COR-L47 (cell line): ENCODE measurements at regions not wholly inside any gene's neighbourhood (a gene's known extent, or its start where the extent isn't known, plus 50 kb on each side); places are given as distances from the start of the nearest gene placed in this dataset.
"Not testable (repeated sequence)": the region's sequence is repeated elsewhere in the genome, so short reads cannot be mapped to it uniquely, and the experiment has no call there.

ENCODE experiments used
- DNase-seq: peaks from one replicate; lab custom pipeline; 2025; lab: John Stamatoyannopoulos, UW

DNA sequence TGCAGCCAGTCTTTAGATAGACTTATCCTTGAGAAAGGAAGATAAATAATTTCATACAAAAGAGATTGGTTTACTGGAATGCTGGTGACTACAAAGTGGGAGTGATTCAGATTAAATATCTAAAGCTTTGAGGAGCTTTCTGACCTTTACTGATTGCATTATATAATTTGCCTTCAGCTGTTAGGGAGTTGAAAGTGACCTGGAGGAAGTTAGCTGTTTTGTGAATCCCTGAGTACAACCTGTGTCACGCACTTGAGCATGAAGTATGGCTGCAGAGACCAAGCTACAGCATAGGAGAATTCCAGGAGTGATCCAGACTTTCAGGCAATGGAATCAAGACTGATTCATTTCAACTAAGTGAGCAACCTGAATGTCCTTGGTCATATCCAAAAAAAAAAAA is 1848.3 kb upstream of the RAG2 start:
- no peak for DNase-seq

DNA sequence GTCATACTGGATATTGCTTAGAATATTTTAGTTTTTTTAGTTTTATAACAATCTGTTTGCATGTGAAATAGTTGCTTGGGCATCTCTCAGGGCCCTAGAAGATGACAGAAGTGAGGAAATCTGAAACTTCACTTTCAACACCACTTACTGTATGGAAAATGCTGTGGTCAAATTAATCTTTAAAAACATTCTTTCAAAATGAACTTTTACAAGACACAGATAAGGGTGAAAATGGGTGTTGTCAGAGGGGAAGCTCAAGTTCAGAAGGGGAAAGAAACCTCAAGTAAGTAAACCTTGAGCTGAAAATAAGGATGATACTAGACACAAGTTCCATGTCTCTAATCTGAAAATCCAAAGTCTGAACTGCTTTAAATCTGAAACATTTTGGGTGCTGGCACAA is 1840.1 kb upstream of the RAG2 start:
- DNase-seq: no peak

DNA sequence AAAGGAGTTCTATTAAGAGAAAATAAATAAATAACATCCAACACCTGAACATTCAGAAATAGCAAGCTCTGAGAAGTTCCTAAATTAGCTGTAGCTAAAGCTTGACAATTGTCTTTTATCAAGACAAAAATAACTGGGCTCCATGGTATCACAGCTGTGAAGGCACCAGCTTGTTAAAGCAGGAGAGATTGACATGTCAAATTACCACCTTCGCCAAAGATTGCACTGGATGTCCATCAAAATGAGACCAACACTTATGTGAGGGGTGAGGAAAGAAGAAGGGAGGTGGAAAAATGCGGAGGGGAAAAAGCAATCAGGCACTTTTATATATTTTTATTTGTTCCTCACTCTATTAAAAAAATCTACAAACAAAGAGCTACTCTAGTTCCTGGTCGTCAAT is 1827.5 kb upstream of the RAG2 start:
- DNase-seq: no peak

DNA sequence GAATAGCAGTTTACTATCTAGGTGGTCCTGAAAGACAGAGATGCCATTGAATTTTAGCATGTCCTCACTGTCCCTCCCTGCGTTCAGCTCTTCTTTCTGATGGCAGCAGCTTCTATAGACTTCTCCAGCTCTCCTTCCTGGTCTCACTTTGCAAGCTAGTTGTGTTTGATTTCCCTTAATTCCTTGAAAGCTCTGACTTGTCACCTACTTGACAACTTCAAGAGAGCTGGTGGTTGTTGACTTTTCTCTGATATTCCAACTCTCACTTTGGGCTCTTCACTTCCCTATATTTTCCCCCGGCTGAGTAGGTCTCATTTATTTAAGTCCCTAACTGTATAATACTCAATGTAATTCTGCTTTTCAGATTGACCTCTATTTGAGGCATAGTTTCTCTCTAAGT is 1825.0 kb upstream of the RAG2 start:
- DNase-seq: no peak

DNA sequence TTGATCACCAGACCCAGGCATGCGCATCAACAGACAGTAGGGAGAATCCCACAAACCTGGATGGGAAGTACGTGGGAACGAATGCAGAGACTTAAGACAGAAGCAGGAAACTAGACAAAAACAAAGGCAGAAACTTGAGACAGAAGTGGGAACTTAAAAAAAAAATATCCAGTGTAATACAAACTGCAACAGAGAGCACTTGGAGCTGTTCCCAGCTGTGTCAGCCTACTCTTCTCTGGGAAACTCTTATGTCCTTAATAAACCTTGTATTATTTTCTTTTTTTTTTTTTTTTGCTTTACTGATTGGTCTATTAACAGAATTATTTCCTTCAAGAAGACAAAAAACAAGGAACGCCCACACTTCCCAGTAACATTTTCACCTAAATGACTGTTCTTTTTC is 1818.1 kb upstream of the RAG2 start:
- no peak for DNase-seq

DNA sequence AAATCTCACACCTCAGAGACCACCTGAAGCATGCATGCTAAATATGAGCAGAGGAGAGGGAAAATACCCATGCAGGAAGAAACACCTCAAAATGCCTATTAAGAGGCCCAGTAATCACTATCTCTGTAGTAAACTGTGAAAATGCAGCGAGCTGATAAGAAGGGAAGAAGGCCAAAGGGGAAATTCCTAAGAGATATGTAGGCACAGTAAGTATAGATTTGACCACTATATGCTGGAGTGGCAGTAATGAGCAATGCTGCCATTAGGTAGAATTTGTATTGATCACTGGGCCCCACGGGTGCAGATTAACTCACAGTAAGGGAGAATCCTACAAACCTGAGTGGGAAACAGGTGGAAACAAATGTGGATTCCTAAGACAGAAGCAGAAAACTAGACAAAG is 1813.1 kb upstream of the RAG2 start:
- DNase-seq: no peak

DNA sequence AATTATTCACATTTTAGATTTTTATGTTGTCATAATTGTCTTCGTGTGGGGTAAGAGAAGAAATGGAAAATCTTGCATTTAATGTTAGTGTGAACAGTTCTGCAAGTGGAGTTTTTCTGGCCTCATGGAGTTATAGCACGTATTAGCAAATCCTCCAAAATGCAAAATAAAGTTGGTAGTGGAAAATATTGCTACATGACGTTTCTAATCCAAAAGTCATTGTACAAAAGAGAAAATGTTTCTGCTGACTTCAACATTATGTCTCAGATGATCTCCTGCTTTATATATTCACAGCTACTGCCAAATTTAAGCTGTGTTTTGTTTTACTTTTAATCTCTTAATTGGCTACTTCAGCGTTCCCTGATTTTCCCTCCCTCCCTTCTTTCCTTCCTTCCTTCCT is 1804.0 kb upstream of the RAG2 start:
- DNase-seq: no peak

DNA sequence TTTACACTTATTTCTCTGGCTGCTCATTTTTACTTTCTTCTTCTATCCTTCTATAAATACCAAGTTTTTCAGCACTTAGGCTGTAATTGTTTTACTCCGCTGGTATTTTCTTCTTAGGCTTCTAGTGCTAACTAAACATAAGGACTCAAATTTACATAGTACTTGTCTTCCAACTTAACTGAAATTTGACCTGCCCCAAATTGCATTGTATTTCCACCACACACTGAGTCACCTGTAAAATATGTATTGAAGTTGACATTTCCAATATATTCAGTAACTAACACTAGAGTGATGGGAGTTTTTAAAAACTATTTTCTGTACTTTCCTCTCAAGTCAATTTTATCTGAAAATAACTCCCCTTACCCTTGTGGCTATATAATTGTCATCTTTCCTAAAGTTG is 1794.1 kb upstream of the RAG2 start:
- DNase-seq: no peak

DNA sequence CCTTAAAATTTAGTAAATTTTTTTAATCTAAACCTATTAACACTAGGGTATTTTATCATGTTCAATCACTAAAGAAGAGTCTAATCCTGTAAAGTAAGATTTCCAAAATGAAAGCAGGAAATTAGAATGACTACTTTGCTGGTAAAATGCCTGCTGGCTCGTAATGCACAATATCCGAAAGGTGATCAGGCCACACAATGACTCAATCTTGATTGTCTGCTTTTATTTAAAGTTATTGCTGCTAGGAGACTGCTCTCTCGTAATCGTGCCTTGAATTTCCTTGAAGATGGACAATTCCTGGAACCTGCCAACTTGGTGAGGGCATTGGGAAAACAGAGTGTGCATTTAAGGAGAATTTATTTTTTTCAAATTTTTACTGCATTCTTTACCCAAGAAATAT is 1786.5 kb upstream of the RAG2 start:
- no peak for DNase-seq

DNA sequence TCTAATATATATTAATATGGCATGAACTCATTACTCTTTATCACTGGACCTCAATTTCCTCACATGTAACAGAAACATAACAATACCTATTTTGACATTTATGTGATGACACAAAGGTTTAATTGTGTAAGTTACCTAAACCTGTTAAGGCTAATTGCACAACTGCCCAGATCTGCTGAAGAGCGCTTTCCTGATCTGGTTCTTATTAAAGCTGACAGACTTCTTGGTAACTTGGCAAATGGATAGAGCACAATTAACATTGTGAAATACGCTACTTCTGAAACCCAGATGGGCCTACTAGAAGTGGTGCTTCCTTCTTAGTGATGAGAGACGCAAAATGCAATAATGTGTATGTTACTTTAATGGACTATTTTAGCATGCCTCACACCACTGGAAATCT is 1767.2 kb upstream of the RAG2 start:
- DNase-seq: no peak

DNA sequence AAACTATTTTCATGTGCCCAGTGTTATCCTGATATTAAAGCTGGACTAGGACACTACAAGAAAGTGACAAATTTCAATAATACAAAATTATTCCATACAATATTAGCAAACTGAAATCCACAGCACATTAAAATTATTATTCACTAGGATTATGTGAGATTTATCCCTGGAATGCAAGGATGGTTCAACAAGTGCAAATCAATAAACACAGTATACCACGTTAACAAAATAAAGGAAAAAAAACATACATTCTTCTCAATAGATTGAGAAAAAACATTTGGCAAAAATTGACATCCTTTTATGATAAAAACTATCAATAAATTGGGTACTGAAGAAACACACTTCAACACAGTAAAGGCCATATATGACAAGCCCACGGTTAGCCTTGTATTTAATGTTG is 1758.2 kb upstream of the RAG2 start:
- DNase-seq: no peak

DNA sequence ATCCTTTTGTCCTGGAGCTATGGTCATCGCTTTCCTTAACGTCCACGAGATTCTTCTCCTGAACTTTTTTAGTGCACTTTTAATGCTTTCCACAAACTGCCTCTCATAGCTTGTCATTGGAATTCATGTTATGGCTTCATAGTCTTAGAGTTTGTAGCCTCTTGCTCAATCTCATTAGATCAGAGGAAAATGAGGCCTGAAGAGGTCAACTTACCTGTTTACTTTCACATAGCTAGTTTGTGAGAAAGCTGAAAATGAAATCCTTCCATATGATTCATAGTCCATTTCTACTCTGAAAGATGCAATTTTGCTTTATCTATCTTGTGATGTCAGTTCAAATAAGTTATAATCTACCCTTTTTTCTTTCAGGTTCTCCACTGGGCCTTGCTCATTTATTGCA is 1747.2 kb upstream of the RAG2 start:
- no peak for DNase-seq

DNA sequence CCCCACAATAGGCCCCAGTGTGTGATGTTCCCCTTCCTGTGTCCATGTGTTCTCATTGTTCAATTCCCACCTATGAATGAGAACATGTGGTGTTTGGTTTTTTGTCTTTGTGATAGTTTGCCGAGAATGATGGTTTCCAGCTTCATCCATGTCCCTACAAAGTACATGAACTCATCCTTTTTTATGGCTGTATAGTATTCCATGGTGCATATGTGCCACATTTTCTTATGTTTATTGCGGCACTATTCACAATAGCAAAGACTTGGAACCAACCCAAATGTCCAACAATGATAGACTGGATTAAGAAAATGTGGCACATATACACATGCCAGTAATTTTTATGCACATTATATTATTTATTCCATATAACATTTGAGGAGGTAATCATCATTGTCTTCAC is 1743.6 kb upstream of the RAG2 start:
- DNase-seq: not testable (repeated sequence)

DNA sequence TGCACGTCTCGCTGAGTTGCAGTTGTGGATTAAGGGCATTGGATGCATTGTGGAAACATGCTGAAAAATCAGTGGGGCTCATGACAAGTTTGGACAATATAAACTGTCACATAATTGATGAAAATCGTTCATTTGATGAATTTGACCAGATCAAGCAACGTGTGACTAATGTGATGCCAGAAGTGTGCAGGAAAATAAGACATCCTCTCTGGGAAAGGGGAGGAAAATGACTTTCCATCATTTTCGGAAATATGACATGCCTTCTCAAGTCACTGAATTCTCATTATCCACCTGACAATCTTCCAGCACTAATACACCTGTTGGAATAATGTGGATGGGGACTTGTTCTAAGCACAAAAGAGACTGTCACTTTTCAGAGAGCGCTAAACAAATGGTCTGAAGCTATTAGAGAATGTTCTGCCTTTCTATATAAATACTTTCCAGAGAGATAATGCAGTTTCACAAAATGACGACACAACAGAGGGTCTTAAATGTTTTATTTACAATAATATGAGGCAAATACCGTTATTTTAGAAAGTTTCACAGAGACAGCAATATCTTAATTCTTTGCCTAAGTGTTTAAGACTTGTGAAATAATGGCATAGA is 1741.9 kb upstream of the RAG2 start:
- DNase-seq: no peak

DNA sequence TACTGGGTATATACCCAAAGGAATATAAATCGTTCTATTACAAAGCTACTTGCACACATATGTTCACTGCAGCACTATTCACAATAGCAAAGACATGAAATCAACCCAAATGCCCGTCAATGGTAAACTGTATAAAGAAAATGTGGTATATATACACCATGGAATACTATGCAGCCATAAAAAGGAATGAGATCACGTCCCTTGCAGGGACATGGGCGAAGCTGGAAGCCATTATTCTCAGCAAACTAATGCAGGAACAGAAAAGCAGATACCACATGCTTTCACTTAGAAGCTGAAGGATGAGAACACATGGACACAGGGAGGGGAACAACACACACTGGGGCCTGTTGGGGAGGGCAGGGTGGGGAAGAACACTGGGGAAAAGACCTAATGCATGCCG is 1740.0 kb upstream of the RAG2 start:
- not testable (repeated sequence) for DNase-seq

DNA sequence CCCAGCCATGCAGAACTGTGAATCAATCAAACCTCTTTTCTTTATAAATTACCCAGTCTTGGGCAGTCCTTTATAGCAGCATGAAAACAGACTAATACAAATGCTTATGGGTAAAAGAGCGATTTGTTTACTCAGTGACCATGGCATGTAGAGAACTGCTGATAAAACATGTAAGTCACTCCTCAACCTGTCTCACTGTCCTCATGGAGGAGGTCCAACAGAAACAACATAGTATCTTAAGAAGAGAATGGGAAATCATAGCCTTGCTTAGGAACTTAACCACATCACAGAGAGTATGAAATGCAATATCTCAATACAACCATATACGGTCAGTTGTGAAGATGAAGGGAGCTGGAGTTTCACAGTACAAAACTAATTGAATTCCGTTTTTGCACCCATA is 1734.0 kb upstream of the RAG2 start:
- no peak for DNase-seq

DNA sequence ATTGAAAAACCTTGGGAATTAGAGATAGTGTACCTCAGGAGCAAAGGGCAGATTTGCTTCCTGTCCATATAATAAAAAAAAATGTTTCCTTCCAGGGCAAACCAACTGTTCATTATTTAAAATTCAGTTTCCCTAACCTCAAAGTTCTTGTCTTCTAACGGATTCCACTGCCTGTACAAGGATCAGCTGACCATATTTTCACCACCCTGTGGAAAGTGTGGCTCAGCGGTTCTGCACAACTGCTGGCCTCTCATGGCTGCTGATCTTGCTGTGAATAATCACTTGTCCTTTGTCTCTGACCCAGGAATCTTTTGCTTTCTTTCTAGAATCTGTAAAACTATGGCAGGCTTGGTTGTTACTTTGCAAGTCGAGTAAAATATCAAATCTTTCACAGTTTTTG is 1732.5 kb upstream of the RAG2 start:
- DNase-seq: no peak

DNA sequence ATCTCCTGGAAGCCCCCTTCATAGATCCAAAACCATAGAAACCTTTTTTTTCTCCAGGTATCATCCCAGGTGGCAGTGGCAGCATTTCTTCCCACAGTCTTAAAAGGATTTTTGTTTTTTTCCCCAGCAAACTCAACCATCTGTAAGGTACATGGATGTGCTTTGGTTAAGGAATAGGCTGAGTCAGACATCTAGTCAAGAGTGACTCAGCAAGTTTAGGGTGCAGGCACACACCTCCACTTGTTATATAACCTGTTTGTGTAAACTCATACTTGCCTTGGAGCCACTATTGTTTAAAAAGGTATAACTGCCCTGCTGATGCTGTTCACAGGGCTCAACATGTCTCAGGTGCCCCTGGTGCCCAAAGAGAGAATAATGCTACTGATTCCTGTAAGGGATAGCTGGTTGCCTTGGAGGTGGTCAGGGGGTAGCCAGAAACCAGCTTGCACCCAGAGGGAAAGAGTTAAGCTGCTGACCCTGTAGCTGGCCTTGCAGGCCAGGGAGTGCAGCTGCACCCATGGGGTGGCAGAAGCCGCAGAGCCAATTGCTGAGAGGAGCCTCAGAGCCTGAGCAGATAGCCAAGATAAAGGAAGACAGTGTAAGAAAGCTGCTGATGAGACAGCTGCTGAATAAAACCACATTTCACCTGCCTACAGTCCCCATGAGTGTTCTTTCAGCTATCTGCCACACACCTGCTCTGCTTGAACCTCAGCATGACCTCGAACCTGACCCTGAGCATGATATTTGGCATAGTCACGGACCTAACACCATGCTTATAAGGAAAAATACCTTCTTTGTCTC is 1726.1 kb upstream of the RAG2 start:
- DNase-seq: no peak

DNA sequence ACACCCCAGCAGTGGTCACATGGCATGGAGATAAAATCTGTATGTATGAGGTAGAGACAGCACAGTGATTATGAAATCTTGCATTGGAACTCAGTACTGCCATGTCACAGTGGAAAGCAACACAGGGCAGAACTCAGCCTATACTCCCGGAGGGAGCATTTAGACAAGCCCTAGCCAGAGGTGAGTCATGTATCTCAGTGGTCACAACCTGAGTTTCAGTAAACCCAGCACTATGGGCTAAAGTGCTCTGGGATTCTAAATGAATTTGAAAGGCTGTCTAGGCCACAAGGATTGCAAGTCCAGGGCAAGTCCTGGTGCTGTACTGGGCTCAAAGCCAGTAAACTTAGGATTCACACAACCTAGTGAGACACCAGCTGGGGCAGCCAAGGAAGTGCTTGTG is 1717.1 kb upstream of the RAG2 start:
- no peak for DNase-seq

DNA sequence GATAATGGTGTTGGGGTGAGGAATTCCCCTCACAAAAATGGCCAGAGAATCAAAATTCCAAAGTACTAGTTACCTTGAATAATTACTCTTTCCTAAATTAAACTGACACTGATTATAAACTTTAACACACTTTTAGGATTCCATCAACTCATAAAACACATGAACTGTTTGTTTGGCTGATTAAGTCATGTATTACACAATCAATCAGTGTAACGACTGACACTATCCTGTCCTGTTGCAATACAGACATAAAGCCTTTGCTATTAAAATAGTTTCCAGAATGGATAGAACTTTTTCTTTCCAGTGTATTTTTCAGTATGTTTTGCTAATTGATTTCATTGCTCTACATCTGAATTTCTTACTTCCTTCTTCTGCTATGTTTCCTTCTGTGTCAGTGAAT is 1709.4 kb upstream of the RAG2 start:
- no peak for DNase-seq

DNA sequence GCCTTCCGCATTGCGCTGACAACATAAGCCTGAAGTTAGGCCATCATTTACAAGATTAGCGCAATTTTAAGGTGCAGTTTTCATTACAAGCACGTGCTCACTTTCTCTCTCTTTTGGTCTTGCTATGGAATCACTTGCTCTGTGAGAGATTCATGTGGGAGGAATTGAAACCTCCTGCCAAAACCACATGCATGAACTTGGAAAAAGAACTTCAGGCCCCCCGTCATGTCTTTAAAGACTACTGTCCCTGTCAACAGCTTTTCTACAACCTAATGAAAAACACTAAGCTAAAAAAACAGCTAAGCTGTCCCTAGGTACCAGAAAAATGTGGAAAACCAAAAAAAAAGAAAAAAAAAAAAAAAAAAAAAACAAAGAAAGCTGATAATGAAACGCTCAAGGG is 1707.6 kb upstream of the RAG2 start:
- no peak for DNase-seq

DNA sequence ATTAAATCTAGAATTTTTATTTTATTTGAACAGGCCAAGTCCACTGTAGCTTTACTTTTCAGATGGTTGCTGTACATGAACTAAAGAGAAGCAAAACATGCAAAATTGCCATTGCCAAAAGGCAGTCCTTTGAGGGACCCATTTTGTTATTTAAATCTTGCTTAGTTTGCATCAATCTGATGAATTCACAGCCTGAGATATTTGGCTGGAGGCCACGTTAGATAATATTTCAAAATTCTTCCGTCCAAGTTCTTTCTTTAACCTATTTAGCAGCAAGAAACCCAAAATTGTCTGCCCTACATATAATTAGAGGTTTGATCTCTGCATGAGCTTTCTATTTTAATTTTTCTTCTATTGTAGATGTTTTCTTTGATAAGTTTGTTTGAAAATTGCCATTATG is 1706.9 kb upstream of the RAG2 start:
- DNase-seq: no peak

DNA sequence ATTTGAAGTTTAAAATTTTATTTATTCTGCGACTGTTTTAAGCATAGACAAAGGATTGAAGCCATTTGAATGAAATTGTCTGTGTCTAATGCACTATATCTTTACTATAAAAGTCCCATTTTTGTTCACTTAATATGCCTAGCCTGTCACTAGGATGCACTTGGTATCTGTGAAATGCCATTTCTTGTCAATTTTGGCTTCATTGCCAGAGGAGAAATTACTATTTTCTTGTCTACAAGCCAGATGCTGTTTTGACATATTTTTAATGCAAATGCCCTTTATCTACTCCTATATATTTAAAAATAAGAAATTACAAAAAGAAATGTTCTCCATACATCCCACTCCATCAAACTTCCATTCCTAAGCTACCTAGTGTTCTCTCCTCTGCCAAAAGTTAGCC is 1704.5 kb upstream of the RAG2 start:
- DNase-seq: no peak

DNA sequence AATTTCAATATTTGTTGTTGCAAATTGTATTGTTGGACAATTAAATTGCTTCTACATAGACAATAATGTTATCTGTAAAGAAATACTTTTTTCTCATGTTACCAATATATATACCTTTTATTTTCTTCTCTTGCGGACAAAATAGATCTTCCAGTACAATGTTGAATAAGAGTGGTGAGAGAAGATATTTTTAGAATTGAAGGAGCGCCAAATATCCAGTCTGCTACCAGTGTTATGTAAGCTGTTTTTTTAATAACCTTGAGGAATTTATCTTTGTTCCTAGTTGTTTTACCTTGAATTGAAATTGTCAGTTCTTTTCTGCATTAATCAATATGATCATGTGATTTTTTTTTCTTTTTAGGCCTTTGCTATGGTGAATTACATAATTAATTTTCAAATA is 1702.5 kb upstream of the RAG2 start:
- DNase-seq: no peak
